ENCODE measurements at regions not wholly inside any gene's neighbourhood (a gene's known extent, or its start where the extent isn't known, plus 50 kb on each side); places are given as distances from the start of the nearest gene placed in this dataset.

- no peak for TF ChIP-seq REST (IDR thresholded peaks at IDR 0.05)
- no peak for TF ChIP-seq ZBTB33 (IDR thresholded peaks at IDR 0.05)
- TF ChIP-seq NR2F2 (IDR thresholded peaks at IDR 0.05), result no peak
- no peak for TF ChIP-seq FOXA1 (IDR thresholded peaks at IDR 0.05)
- TF ChIP-seq RXRA (IDR thresholded peaks at IDR 0.05), result no peak
- TF ChIP-seq MAX (IDR thresholded peaks at IDR 0.05), result no peak
These were observed 338.7 kb upstream of the PDE4D start for GRCh38 chr5:60232036-60232795.

GRCh38 chr5:60230456-60230855, 336.9 kb upstream of the PDE4D start:
- Histone ChIP-seq H3K9me3 (ENCODE audit: control insufficient read depth in 4 of 4, low read length in 3 of 4) (no peaks in the 10 kb centered on the region), H3K27ac (ENCODE audit: low read depth in 1 of 2, low read length in 2 of 2) (no peak overlapping the region), H3K4me1 (ENCODE audit: control insufficient read depth in 4 of 4, insufficient read depth in 4 of 4, low read length in 3 of 4) (no peaks in the 10 kb centered on the region), H3K9ac (ENCODE audit: low read depth in 1 of 2, low read length in 2 of 2) (no peak overlapping the region), H3K36me3 (ENCODE audit: control insufficient read depth in 4 of 4, insufficient read depth in 3 of 4, low read depth in 1 of 4, low read length in 3 of 4) (no peaks in the 10 kb centered on the region), H3K4me3 (ENCODE audit: low read depth in 1 of 3, low read length in 3 of 3) (no peak overlapping the region), H3K27me3 (ENCODE audit: control insufficient read depth in 4 of 4, insufficient read depth in 4 of 4, low read length in 3 of 4) (no peaks in the 10 kb centered on the region)
- no peak for DNase-seq (ENCODE audit: low spot score)
- 74% methylated on average over 1 of the region's 1 CpG for WGBS
- TF ChIP-seq CTCF (IDR thresholded peaks at IDR 0.05; ENCODE audit: low read depth, low read length, missing input control) (no peak), JUND (IDR thresholded peaks at IDR 0.05) (no peak), RXRA (IDR thresholded peaks at IDR 0.05) (no peak)

More at GRCh38 chr5:60232036-60232795, 338.7 kb upstream of the PDE4D start:
- H3K27ac ChIP-seq (ENCODE audit: low read depth in 1 of 2, low read length in 2 of 2), result no peak overlapping the region
- H3K36me3 ChIP-seq (ENCODE audit: control insufficient read depth in 4 of 4, insufficient read depth in 3 of 4, low read depth in 1 of 4, low read length in 3 of 4), result no peaks in the 10 kb centered on the region
- H3K4me3 ChIP-seq (ENCODE audit: low read depth in 1 of 3, low read length in 3 of 3), result no peak overlapping the region
- H3K27me3 ChIP-seq (ENCODE audit: control insufficient read depth in 4 of 4, insufficient read depth in 4 of 4, low read length in 3 of 4), result no peaks in the 10 kb centered on the region
- 68% methylated on average over 2 of the region's 2 CpGs for WGBS
- no peaks in the 10 kb centered on the region for H3K9me3 ChIP-seq (ENCODE audit: control insufficient read depth in 4 of 4, low read length in 3 of 4)
- no peaks in the 10 kb centered on the region for H3K4me1 ChIP-seq (ENCODE audit: control insufficient read depth in 4 of 4, insufficient read depth in 4 of 4, low read length in 3 of 4)
- DNase-seq (ENCODE audit: low spot score), result no peak
- no peak overlapping the region for H3K9ac ChIP-seq (ENCODE audit: low read depth in 1 of 2, low read length in 2 of 2)

- no peak overlapping the region for H3K4me3 ChIP-seq (ENCODE audit: low read depth in 1 of 3, low read length in 3 of 3)
- DNase-seq (ENCODE audit: low spot score), result no peak
- no peak overlapping the region for H3K9ac ChIP-seq (ENCODE audit: low read depth in 1 of 2, low read length in 2 of 2)
- no peaks in the 10 kb centered on the region for H3K36me3 ChIP-seq (ENCODE audit: control insufficient read depth in 4 of 4, insufficient read depth in 3 of 4, low read depth in 1 of 4, low read length in 3 of 4)
- no peaks in the 10 kb centered on the region for H3K9me3 ChIP-seq (ENCODE audit: control insufficient read depth in 4 of 4, low read length in 3 of 4)
- no peaks in the 10 kb centered on the region for H3K27me3 ChIP-seq (ENCODE audit: control insufficient read depth in 4 of 4, insufficient read depth in 4 of 4, low read length in 3 of 4)
- no peaks in the 10 kb centered on the region for H3K4me1 ChIP-seq (ENCODE audit: control insufficient read depth in 4 of 4, insufficient read depth in 4 of 4, low read length in 3 of 4)
- no peak overlapping the region for H3K27ac ChIP-seq (ENCODE audit: low read depth in 1 of 2, low read length in 2 of 2)
- TF ChIP-seq RAD21 (IDR thresholded peaks at IDR 0.05) (no peak), REST (IDR thresholded peaks at IDR 0.05) (no peak), NR2F2 (IDR thresholded peaks at IDR 0.05) (no peak), MAX (IDR thresholded peaks at IDR 0.05) (no peak), YY1 (IDR thresholded peaks at IDR 0.05) (no peak), RXRA (IDR thresholded peaks at IDR 0.05) (no peak), CTCF (IDR thresholded peaks at IDR 0.05; ENCODE audit: low read depth, low read length, missing input control) (no peak), TAF1 (conservative IDR thresholded peaks at IDR 0.05) (no peak)
These were observed 336.2 kb upstream of the PDE4D start for GRCh38 chr5:60229691-60230185.

Data from liver (tissue), 8 donors.